GM19023 (cell line): ENCODE measurements at regions not wholly inside any gene's neighbourhood (a gene's known extent, or its start where the extent isn't known, plus 50 kb on each side); places are given as distances from the start of the nearest gene placed in this dataset.

Experiments used
- ATAC-seq: cut with Tn5 transposase; IDR thresholded peaks from one replicate; pipeline ENCODE4 v1.9.1; 2021; ENCODE audit warnings: mild to moderate bottlenecking, moderate library complexity; ENCODE audit not compliant: unreplicated experiment

DNA sequence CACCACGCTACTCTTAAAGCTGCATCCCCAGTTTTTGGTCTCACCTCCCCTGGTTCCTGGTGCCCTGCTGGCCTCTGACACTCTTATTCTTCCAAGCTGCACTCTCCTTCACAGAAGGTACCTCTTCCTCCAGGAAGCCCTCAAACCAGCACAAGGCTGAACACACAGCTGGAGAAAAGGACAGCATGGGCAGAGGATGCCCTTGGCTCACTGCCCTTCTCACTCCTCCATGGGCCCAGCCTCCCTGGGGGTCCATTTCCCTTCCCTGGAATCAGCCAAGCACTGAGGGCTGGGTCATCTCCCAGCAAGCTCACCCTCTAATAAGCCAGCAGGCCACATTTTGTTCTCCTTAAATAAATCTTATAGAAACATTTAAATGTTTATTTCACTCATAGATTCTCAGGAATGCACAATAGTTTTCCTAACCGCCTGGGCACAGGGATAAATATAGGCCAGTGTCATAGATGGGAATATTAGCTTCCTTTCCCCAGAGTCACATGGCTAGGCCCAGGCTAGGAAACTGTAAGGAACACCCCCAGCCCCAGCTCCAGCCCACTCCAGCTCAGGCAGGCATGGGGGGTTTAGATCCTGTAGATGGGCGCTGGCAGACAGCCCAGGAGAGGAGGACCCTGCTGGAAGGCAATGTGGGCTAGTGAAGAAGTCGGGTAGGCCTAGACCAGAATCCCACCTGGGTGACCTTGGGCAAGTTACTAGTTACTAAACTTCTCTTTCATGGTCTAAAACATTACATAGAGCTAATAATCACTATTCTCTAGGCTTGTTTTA is 51.5 kb downstream of the IRAG1 start:
- peak; percentile 26 for ATAC-seq

DNA sequence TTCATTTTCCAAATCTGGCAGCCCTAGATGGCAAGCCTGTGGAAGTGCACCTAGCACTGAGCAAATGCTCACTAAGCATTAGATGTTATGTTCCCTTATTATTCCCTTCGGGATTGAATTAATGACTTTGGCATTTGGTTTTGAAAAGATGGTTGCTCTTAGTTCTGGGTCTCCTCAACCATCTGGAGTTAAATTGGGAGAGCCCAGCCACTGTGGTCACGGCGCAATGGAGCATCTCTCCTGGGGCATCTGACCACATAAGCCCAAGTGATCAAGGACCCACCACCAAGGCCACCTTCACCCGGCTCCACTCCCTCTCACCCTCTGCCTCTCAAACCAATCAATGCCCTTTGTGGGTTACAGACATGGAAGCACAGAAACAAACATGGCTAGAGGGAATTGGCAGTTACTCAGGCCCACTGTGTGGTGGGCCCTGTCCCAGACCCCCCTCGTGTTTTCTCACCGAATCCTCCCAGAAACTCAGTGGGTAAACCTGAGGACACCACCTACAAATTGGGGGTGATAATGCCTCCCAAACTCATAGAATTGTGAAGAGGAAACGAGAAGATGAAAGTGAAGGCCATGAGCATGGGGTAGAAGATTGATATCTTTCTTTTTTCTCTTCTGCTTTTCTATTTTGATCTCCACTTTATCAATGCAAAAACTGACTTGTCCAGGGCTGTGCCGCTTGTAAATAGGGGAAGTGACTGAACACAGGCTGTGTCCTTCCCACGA is 52.2 kb downstream of the IRAG1 start:
- ATAC-seq, result peak; percentile 73

DNA sequence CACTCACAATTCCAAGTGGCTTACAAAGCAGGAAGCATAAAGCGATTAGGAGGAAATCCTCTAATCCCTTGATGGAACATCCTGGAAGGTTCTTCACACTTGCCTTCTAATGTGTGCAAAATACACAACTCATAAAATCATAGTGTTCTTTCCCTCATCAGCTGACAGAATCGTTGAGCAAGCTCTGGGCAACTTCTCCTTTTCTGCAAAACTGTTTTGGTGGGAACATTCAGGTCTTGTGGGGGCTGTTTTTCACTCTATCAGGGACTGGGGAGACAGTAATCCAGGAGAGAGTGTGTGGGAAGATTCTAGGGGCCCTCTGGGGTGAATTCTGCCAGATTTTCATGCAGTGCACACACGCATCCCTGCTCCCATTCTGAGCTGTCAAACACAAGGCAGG is 53.2 kb downstream of the IRAG1 start:
- no peak for ATAC-seq

DNA sequence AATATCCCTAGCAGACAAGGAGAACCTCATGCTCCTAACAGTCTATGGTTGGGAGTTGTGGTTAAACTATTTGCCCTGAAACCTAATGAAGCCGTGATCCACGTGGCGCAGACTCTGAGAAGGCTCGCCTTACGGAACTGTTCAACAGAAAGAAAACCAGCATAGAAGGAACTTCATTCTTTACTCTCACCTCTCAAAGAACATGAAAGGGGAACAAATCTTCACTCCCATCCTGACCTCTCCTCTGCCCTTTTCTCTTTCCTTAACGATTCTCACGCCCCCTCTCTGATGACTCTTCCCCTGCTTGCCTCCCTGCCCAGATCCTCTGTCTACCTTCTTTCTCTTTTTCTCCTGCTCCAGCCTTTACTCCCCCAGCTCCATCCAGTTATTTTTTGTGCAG is 54.2 kb downstream of the IRAG1 start:
- no peak for ATAC-seq

DNA sequence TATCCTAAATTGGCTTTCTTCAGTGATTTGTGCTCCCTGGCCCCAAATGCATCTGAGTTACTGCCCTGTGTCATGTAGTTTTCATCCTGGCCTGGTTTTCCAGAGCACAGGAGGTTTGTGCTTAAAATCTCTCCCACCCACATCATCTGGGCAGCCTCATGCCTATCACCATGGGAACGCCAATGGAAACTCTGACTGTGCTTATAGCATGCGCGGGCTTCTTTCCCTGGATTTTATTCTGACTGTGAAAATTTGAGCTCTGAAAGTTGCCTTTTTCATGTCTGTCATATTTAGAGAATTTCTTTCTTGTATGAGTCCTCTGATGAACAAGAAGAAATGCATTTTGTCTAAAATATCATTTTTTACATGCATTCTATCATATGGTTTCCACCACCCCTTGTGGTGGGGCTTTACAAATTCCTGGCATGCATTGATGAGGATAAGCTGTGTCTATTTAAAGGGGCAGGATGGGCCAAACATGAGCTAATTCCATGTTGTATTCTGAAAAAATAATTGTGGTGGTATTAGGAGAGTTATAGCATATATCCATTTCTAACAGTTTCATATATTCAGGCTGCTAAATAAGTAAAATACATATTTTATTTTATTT is 55.1 kb downstream of the IRAG1 start:
- ATAC-seq, result no peak

DNA sequence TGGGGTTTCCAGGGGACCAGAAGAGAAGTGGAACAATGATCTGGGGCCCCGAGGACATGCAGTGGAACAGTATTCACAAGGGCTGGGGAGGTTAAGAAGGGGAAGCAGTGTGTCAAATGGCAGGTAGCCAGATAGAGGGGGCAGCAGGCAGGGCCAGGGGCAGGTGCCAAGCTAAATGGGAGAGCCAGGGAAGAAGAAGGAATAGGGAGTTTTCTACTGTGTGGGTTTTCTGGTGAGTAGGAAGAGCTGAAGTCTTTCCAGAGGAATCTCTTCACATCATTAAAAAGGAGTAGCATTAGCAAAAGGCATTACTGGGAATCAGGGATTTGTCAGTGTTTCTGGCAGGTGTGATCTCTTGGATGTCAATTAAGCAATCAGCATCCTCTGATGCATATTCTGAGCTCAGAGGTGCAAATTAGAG is 55.8 kb downstream of the IRAG1 start:
- no peak for ATAC-seq

- ATAC-seq, result no peak
These were observed 59.1 kb downstream of the IRAG1 start for GRCh38 chr11:10634407-10634806.

GRCh38 chr11:10633261-10633660 is 60.3 kb downstream of the IRAG1 start:
- ATAC-seq, result no peak

GRCh38 chr11:10632483-10632882 is 61.1 kb downstream of the IRAG1 start:
- no peak for ATAC-seq

GRCh38 chr11:10631761-10632160 is 61.8 kb downstream of the IRAG1 start:
- no peak for ATAC-seq

DNA sequence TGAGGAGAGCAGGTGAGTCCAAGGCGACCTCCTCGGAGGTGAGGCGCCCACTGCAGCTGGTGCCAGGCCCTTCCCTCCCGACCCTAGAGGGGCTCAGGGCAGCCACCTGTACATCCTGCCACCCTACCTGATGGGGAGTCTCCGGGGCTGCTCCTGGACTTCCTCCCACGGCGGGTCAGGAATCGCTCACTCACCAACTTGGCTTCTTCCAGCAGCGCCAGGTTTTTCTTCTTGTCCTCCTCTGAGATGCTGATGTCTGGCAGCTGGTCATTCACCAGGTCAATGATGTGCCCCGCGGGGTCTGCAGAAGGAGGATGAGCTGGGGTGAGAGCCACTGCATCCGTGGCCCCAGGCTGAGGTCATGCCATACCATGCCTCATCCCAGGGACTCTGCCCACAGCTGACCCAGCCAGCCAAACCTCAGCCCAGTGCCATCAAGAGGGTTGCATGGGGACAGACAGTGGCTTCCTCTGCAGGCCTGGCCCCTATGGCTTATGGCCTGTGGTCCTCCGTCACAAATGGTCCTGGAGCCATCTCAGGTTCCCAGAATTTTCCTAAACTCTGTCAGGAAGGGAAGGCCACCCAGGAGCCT is 61.0 kb upstream of the LYVE1 start:
- ATAC-seq, result no peak

- no peak for ATAC-seq
These were observed 60.2 kb upstream of the LYVE1 start for GRCh38 chr11:10628508-10629236.

GRCh38 chr11:10627816-10628215 is 59.4 kb upstream of the LYVE1 start:
- no peak for ATAC-seq

DNA sequence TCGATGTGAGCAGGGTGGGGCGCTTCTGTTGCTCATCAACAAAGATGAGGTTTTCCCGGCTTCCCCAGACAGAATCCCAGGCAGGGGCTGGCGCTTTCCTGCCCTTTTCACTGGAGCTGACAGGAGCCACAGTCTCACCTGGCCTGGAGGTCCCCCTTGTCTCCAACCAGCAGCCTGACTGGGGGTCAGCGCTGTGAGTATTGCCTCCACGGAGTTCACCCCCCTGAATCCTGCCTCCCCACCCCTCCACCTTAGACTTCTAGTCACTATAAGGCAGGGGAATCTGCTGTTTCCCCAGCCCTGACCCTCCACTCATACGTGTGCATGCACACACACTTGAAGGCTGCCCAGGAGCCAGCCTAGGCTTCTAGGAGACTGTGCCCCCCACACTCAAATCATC is 58.8 kb upstream of the LYVE1 start:
- ATAC-seq, result no peak

- no peak for ATAC-seq
These were observed 57.5 kb upstream of the LYVE1 start for GRCh38 chr11:10625982-10626311.

GRCh38 chr11:10625281-10625981 is 57.0 kb upstream of the LYVE1 start:
- ATAC-seq, result no peak

DNA sequence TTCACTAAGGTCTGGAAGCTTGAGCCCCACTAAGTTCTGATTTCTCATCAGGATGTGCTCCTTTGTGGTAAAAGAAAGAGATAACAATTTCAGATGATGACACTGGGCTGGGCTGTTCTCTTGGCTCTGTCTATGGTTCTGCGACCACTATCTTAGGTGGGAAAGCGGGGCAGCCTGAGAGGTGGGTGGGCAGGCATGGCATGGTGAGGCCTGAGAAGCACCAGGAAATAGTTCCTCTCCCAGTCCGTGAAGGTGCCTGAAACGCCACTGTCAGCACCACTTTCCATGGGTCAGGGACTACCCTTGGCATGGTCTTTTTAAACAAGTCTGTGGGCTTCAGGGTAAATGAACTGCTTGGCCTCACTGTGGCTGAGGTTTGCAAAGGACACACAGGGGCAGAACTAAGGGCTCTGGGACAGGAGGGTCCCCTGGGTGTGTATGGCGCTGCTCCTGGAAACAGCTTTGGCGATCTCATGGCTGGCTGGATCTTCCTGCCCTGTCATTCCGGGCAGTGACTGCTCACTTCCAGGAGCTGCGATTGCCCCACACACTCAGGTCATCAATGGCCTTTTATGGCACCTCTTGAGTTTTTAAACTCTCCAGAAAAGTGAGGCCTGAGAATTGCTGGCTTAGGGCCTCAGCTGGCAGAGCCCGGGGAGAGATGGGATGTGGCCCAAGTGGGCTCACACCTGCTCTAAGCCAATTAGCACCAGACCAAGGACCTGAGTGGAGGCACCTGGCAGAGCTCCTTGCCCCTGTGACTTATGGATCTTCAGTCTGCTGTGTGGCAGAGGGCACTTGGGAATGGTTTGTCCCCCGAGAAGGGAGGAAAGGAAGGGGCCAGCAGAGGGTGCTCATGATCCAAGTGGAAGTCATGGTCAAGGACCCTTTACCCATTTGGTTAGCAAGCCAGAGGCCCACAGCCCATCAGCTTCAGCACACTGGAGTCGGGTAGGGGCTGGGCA is 55.6 kb upstream of the LYVE1 start:
- ATAC-seq, result no peak

GRCh38 chr11:10622957-10623791 is 54.7 kb upstream of the LYVE1 start:
- ATAC-seq, result no peak
